ENCODE measurements at regions not wholly inside any gene's neighbourhood (a gene's known extent, or its start where the extent isn't known, plus 50 kb on each side); places are given as distances from the start of the nearest gene placed in this dataset.

DNA sequence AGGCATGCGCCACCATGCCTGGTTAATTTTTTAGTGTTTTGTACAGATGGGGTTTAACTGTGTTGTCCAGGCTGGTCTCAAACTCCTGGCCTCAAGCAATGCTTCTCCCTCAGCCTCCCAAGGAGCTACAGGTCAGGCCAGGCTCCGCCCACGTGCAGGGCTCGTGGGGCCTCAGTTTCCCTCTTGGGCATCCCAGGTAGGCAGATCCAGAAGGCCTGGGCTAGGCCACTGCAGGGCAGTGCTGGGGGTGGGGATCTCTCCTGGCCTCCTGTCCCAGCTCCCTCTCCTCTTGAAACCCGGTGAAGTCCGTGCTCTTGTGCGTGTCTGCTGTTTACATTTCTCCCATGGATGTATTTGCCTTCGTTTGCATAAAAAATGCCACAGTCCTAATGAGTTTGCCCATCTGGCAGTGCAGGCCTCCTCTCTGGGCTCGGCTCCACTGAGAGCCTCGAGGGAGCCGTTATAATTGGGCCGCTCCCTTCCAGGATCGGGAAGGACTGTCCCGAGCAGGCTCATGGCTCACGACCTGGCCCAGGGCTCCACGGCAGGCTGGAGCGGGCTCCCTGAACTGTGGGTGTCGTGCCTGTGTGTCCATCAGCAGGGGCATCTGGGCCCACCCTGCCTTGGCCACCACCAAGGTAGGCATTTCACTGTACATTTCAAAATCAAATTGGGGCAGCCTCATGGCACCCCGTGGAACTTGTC is 52.6 kb upstream of the RUFY1 start:
- Histone ChIP-seq H3K9me3 (no peaks in the 10 kb centered on the region), H3K36me3 (ENCODE audit: low read depth) (no peaks in the 10 kb centered on the region), H3K4me3 (no peak overlapping the region), H3K4me1 (ENCODE audit: low read depth) (no peaks in the 10 kb centered on the region)
- no peak for DNase-seq
- TF ChIP-seq, protein P1, sequence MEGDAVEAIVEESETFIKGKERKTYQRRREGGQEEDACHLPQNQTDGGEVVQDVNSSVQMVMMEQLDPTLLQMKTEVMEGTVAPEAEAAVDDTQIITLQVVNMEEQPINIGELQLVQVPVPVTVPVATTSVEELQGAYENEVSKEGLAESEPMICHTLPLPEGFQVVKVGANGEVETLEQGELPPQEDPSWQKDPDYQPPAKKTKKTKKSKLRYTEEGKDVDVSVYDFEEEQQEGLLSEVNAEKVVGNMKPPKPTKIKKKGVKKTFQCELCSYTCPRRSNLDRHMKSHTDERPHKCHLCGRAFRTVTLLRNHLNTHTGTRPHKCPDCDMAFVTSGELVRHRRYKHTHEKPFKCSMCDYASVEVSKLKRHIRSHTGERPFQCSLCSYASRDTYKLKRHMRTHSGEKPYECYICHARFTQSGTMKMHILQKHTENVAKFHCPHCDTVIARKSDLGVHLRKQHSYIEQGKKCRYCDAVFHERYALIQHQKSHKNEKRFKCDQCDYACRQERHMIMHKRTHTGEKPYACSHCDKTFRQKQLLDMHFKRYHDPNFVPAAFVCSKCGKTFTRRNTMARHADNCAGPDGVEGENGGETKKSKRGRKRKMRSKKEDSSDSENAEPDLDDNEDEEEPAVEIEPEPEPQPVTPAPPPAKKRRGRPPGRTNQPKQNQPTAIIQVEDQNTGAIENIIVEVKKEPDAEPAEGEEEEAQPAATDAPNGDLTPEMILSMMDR (IDR thresholded peaks at IDR 0.05): no peak
- ATAC-seq: no peak
- intact Hi-C loops (cut with DNase I, micrococcal nuclease): no loop called here

DNA sequence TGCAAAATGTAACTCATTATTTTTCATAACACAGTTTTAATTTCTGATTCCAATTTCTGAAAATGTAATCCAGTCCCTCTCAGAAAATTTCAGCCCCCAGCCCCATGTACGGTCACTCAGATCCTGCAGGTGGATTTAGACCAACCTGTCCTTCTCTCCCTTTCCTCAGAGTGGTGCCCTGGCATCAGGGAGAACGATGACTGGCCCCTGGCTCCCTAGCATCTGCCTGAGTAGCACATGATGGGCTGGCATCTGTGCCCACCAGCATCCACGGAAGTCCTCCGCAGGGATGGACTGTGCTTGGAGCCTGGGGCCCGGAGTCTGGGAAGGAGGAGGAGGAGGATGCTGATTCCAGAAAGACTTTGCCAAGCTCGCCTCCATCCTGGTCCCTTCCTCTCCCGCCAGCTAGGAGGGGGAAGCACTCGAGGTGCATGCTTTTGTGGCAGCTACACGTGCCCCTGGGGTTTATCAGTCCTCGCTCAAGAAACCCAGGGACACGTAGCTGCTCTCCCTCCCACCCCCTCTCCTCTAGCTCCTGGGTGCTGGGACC is 54.4 kb upstream of the RUFY1 start:
- ATAC-seq (no peak), DNase-seq (no peak)
- intact Hi-C loops (cut with DNase I, micrococcal nuclease): no loop called here
- no peaks in the 10 kb centered on the region for H3K36me3 ChIP-seq (ENCODE audit: low read depth)
- no peaks in the 10 kb centered on the region for H3K4me1 ChIP-seq (ENCODE audit: low read depth)
- TF ChIP-seq, protein P1 (IDR thresholded peaks at IDR 0.05): no peak
- no peak overlapping the region for H3K4me3 ChIP-seq
- H3K9me3 ChIP-seq: no peaks in the 10 kb centered on the region

DNA sequence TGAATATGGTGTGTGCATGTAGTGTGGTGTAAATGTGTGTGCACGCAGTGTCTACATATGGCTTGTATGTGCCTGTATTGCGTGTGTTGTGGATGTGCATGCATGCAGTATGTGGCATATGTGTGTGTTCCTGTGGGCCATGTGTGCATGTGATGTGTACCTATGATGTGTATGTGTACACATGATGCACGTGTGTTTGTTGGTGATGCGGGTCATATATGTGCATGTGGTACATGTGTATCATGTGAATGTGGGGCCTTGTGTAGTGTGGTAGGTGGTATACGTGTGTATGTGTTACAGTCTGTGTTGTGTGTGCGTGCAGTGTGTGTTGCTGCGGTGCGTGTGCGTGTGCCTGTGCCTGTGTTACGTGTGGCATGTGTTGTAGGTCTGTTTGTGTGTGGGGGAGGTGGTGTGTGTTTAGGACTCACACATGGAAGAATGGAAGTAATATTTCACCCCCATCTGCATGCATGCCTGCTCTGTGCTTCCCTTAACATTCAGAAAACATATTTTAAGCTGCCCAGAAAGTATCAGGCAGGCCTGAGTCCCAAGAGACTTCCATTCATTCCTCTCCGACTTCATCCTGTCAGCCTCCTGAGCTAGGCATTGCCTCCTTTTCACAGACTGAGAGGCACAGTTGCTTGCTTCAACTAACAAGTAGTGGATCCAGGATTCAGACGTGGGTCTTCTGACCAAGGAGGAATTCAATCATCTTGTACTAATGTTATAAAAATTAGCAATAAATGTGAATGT is 55.4 kb upstream of the RUFY1 start:
- ATAC-seq (peak; percentile 11), DNase-seq (no peak)
- H3K4me1 ChIP-seq (ENCODE audit: low read depth): no peaks in the 10 kb centered on the region
- TF ChIP-seq, protein P1 (IDR thresholded peaks at IDR 0.05): no peak
- H3K36me3 ChIP-seq (ENCODE audit: low read depth): no peaks in the 10 kb centered on the region
- H3K4me3 ChIP-seq: no peak overlapping the region
- intact Hi-C loops (cut with DNase I, micrococcal nuclease): loop anchor here (5.0 kb wide), 1 partner anchor 328 kb away; no protein-coding TSS in a partner anchor
- H3K9me3 ChIP-seq: no peaks in the 10 kb centered on the region

DNA sequence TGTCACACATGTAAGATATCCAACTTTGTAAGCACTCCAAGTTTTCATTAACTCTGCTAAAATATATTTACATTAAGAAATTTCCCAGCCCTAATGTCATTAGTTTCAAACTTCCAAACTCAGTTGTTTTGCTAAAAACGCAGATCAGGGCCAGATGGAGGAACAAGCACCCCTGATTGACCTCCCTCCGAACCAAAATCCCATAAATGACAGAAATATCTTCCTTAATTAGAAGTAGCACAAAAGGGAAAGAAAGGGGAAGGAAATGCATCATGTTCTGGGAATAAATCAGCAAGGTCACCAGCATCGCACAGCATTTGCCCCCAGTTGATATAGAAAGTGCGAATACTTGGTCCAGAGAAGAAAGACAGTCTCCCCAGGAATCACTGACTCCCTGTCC is 61.4 kb upstream of the RUFY1 start:
- TF ChIP-seq, protein P1 (IDR thresholded peaks at IDR 0.05): no peak
- Histone ChIP-seq H3K9me3 (no peaks in the 10 kb centered on the region), H3K36me3 (ENCODE audit: low read depth) (no peaks in the 10 kb centered on the region), H3K4me3 (no peak overlapping the region), H3K4me1 (ENCODE audit: low read depth) (no peaks in the 10 kb centered on the region)
- intact Hi-C loops (cut with DNase I, micrococcal nuclease): no loop called here
- DNase-seq (no peak), ATAC-seq (no peak)

DNA sequence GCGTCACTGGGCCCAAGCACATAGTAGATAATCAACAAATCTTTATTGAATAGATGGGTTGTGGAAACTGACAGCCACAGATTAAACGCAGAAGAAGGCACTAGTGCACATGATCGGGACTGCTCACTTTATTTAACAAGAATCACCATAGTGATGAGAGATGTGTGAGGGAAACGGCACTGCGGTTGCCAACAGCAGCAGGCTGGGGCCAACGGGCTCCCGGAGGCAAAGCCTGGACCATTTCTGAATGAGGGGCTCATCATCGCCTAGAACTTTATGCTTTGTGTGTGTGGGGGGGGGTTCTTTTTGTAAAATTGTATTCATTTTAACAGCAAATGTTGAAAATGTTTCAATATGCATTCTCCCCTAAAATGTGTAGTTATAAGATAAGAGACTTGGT is 61.9 kb upstream of the RUFY1 start:
- no peaks in the 10 kb centered on the region for H3K4me1 ChIP-seq (ENCODE audit: low read depth)
- H3K9me3 ChIP-seq: no peaks in the 10 kb centered on the region
- ATAC-seq: no peak
- DNase-seq: no peak
- intact Hi-C loops (cut with DNase I, micrococcal nuclease): no loop called here
- H3K36me3 ChIP-seq (ENCODE audit: low read depth): no peaks in the 10 kb centered on the region
- H3K4me3 ChIP-seq: no peak overlapping the region
- TF ChIP-seq, protein P1 (IDR thresholded peaks at IDR 0.05): no peak
